Heart right ventricle (tissue), 16 donors: ENCODE measurements at regions not wholly inside any gene's neighbourhood (a gene's known extent, or its start where the extent isn't known, plus 50 kb on each side); places are given as distances from the start of the nearest gene placed in this dataset.

Experiments used
- ATAC-seq, 8 donors: fragments of 200-7000 bp; cut with Tn5 transposase; one replicate each; pipeline ENCODE4 v1.9.1; 2020; ENCODE audit warnings: mild to moderate bottlenecking in 8 of 8, moderate library complexity in 8 of 8, moderate number of reproducible peaks in 1 of 8
- DNase-seq, 2 donors: peaks; one replicate each; pipeline ENCODE4 v3.0.0-alpha.2; 2020
- H3K27ac ChIP-seq, 10 donors: fragments of 200-600 bp; sonication (generic) in 2 of 10; one replicate each; pipeline versions ENCODE4 v1.5.0 to v1.8.0; 2020 to 2022; ENCODE audit warnings: mild to moderate bottlenecking in 3 of 10
- H3K27me3 ChIP-seq, 7 donors: fragments of 200-600 bp; one replicate each; pipeline ENCODE4 v1.8.0; 2021 to 2022; ENCODE audit warnings: mild to moderate bottlenecking in 2 of 7
- H3K36me3 ChIP-seq, 9 donors: fragments of 200-600 bp; sonication (generic) in 1 of 9; one replicate each; pipeline versions ENCODE4 v1.5.0 to v1.8.0; 2020 to 2022; ENCODE audit warnings: mild to moderate bottlenecking in 2 of 9
- H3K4me1 ChIP-seq, 9 donors: fragments of 200-600 bp; sonication (generic) in 1 of 9; one replicate each; pipeline versions ENCODE4 v1.5.0 to v1.8.0; 2020 to 2022; ENCODE audit warnings: mild to moderate bottlenecking in 4 of 9
- H3K4me3 ChIP-seq, 10 donors: fragments of 200-600 bp; sonication (generic) in 2 of 10; one replicate each; pipeline versions ENCODE4 v1.5.0 to v1.8.0; 2020 to 2022; ENCODE audit warnings: mild to moderate bottlenecking in 7 of 10, moderate library complexity in 2 of 10
- H3K9me3 ChIP-seq, 11 donors: fragments of 200-600 bp in 10 of 11; sonication (generic) in 2 of 11; one replicate each; pipeline versions ENCODE4 v1.5.0 to v1.8.0; 2013 to 2022; ENCODE audit warnings: mild to moderate bottlenecking in 2 of 11, control low read depth in 1 of 11, moderate library complexity in 1 of 11
- CTCF ChIP-seq, 9 donors: fragments of 200-600 bp; sonication (generic) in 2 of 9; IDR thresholded peaks; one replicate each; pipeline versions ENCODE4 v1.5.0 to v1.8.0; 2021 to 2022; ENCODE audit warnings: antibody characterized with exemption in 9 of 9, mild to moderate bottlenecking in 5 of 9, moderate library complexity in 1 of 9
- WGBS, 2 donors: extraction: QIAGEN DNeasy Blood & Tissue Kit; methylation state at CpG; one replicate each; pipeline ENCODE4 v1.1.7; 2013; ENCODE audit warnings: inconsistent platforms in 1 of 2; 5-methylcytosine and 5-hydroxymethylcytosine counted together
- intact Hi-C, 10 donors: fragments of 100-400 bp; cut with DNase I; formaldehyde crosslinking; loops; one replicate each; pipeline versions ENCODE4 v1.11.1 to v1.14.2; 2022
- donor health status: Arrhythmogenic right ventricular cardiomyopathy.
- donor health status: ischemic (EF 13 %, LVEDD 7.1; RV severe dilation, severe dysfunction).
- donor health status: healthy with polysubstance abuse.
- donor health status: DM: no; HTN: yes; CAD: no.
- donor health status: DM: no; HTN: no; CAD: no.
- donor health status: ischemic (EF 25% LVEDD 6.9; RV normal size, moderate dysfunction).
- donor health status: ischemic (EF 25% LVEDD 5.7; RV mildly dilated, moderate dysfunction).
- donor health status: healthy.
- donor health status: DM: yes; HTN: yes; CAD: no.
- donor health status: Ischemic cardiomyopathy.
- donor health status: ischemic (EF 35%, LVEDD 5.7; RV mildly dilated, moderate dysfunction).
- donor health status: nonischemic (EF 11% LVEDD 7.7; RV severe dilation, severe dysfunction).
- donor health status: DM: yes; HTN: yes; CAD: no.
- donor health status: PGD.
- donor health status: ischemic (EF 29% LVEDD 5.4; RV normal size, mild dysfunction).
- donor health status: nonischemic (EF 23%, LVEDD 6.1; RV moderate dilation, normal function).

GRCh38 chr10:80753612-80754011 is 215.9 kb downstream of the SH2D4B start:
- intact Hi-C loops, result no loop called here
- Histone ChIP-seq H3K9me3 (no peaks in the 10 kb centered on the region), H3K27me3 (peaks cover 0 to 12% (median 0%) of the 10 kb centered on the region in 7 donors), H3K4me3 (no peak overlapping the region), H3K27ac (no peak overlapping the region), H3K36me3 (no peaks in the 10 kb centered on the region), H3K4me1 (no peaks in the 10 kb centered on the region)
- WGBS, 2 donors, result 59% methylated on average over 1 of the region's 1 CpG
- DNase-seq, result no peak
- ATAC-seq, result no peak
- no peak for TF ChIP-seq CTCF (IDR thresholded peaks at IDR 0.05)

- TF ChIP-seq CTCF (IDR thresholded peaks at IDR 0.05), result no peak
- 78 to 83% methylated on average over 2 of the region's 2 CpGs for WGBS, 2 donors
- Histone ChIP-seq H3K4me3 (no peak overlapping the region), H3K4me1 (no peaks in the 10 kb centered on the region), H3K36me3 (no peaks in the 10 kb centered on the region), H3K27me3 (peaks cover 0 to 12% (median 0%) of the 10 kb centered on the region in 7 donors), H3K27ac (no peak overlapping the region), H3K9me3 (no peaks in the 10 kb centered on the region)
- ATAC-seq, result no peak
- no peak for DNase-seq
- intact Hi-C loops, result no loop called here
Measured at GRCh38 chr10:80755893-80756292, 218.2 kb downstream of the SH2D4B start.

GRCh38 chr10:80759693-80760092 is 222.0 kb downstream of the SH2D4B start:
- Histone ChIP-seq H3K36me3 (no peaks in the 10 kb centered on the region), H3K4me1 (no peaks in the 10 kb centered on the region), H3K27me3 (peaks cover 0 to under 1% (median 0%) of the 10 kb centered on the region in 7 donors), H3K9me3 (no peaks in the 10 kb centered on the region), H3K4me3 (no peak overlapping the region), H3K27ac (no peak overlapping the region)
- 83 to 86% methylated on average over 5 of the region's 5 CpGs for WGBS, 2 donors
- ATAC-seq (no peak), DNase-seq (no peak)
- no peak for TF ChIP-seq CTCF (IDR thresholded peaks at IDR 0.05)
- intact Hi-C loops, result no loop called here

- Histone ChIP-seq H3K9me3 (no peaks in the 10 kb centered on the region), H3K27me3 (no peaks in the 10 kb centered on the region), H3K27ac (no peak overlapping the region), H3K4me1 (no peaks in the 10 kb centered on the region), H3K4me3 (no peak overlapping the region), H3K36me3 (no peaks in the 10 kb centered on the region)
- TF ChIP-seq CTCF (IDR thresholded peaks at IDR 0.05), result no peak
- DNase-seq (no peak), ATAC-seq (no peak)
- intact Hi-C loops, result no loop called here
- 53 to 59% methylated on average over 2 of the region's 2 CpGs for WGBS, 2 donors
Measured at GRCh38 chr10:80760914-80761371, 223.2 kb downstream of the SH2D4B start.
